ENCODE measurements at regions not wholly inside any gene's neighbourhood (a gene's known extent, or its start where the extent isn't known, plus 50 kb on each side); places are given as distances from the start of the nearest gene placed in this dataset.

- TF ChIP-seq CTCF (IDR thresholded peaks at IDR 0.05) (no peak), POLR2A (IDR thresholded peaks at IDR 0.05) (no peak), EP300 (IDR thresholded peaks at IDR 0.05) (no peak), POLR2AphosphoS5 (IDR thresholded peaks at IDR 0.05) (no peak)
Measured at GRCh38 chr14:106067935-106068334, 541.6 kb downstream of the TMEM121 start.
